ENCODE measurements at regions not wholly inside any gene's neighbourhood (a gene's known extent, or its start where the extent isn't known, plus 50 kb on each side); places are given as distances from the start of the nearest gene placed in this dataset.

DNA sequence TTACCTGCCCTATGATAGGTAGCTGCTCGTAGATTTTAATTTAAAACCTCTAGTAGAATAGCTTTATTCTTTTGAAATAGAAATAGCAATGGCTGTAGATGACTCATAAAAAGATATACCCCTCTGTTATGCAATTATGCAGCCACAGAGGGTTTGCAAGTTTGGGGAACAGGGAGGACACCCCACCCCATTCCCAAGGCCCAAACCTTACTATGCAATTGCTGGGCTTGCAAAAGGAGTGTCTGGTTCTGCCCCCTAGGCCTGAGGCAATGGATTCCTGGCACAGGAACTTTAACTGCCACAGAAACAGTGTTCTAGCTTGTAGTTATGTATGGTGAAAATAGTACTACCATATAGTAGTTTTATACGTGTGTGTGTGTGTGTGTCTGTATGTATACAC, 403.3 kb downstream of the ADAMTS20 start:
- DNase-seq (ENCODE audit: low read depth, low spot score): peak; percentile 73
- H3K9me3 ChIP-seq (ENCODE audit: control insufficient read depth, low read depth, low read length): no peaks in the 10 kb centered on the region
- peak; percentile 75 for FAIRE-seq
- H3K9me1 ChIP-seq (ENCODE audit: control insufficient read depth, extremely low read depth, insufficient read depth, low read length): no peaks in the 10 kb centered on the region
- H3K27me3 ChIP-seq (ENCODE audit: control insufficient read depth, extremely low read depth, insufficient read depth, low read length): no peaks in the 10 kb centered on the region
- no peaks in the 10 kb centered on the region for H3K36me3 ChIP-seq (ENCODE audit: control insufficient read depth in 2 of 2, extremely low read depth in 1 of 2, insufficient read depth in 2 of 2, low read length in 2 of 2)
- H2AFZ ChIP-seq (ENCODE audit: control insufficient read depth, low read length): no peak overlapping the region
- TF ChIP-seq EZH2 (IDR thresholded peaks at IDR 0.05; ENCODE audit: low read length): no peak
- TF ChIP-seq, protein P1, sequence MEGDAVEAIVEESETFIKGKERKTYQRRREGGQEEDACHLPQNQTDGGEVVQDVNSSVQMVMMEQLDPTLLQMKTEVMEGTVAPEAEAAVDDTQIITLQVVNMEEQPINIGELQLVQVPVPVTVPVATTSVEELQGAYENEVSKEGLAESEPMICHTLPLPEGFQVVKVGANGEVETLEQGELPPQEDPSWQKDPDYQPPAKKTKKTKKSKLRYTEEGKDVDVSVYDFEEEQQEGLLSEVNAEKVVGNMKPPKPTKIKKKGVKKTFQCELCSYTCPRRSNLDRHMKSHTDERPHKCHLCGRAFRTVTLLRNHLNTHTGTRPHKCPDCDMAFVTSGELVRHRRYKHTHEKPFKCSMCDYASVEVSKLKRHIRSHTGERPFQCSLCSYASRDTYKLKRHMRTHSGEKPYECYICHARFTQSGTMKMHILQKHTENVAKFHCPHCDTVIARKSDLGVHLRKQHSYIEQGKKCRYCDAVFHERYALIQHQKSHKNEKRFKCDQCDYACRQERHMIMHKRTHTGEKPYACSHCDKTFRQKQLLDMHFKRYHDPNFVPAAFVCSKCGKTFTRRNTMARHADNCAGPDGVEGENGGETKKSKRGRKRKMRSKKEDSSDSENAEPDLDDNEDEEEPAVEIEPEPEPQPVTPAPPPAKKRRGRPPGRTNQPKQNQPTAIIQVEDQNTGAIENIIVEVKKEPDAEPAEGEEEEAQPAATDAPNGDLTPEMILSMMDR (optimal IDR thresholded peaks at IDR 0.05 in 1 of 3, IDR thresholded peaks at IDR 0.05 in 1 of 3, conservative IDR thresholded peaks at IDR 0.05 in 1 of 3; ENCODE audit: extremely low read depth in 1 of 3, insufficient read depth in 2 of 3, low read length in 3 of 3): no peak
- H4K20me1 ChIP-seq (ENCODE audit: control insufficient read depth, extremely low read depth, insufficient read depth, low read length): no peaks in the 10 kb centered on the region
- no peak overlapping the region for H3K27ac ChIP-seq (ENCODE audit: control insufficient read depth, insufficient read depth, low read length)
- H3K79me2 ChIP-seq (ENCODE audit: control insufficient read depth, insufficient read depth, low read length): no peaks in the 10 kb centered on the region
- H3K4me2 ChIP-seq (ENCODE audit: control insufficient read depth, extremely low read depth, insufficient read depth, low read depth, low read length): peak overlapping the region; percentile 35
- dilution Hi-C loops (cut with MboI; ENCODE audit: extremely low pct_ligation_motif_present, low sequenced_read_pairs): no loop called here
- no peak overlapping the region for H3K4me3 ChIP-seq (ENCODE audit: control insufficient read depth in 2 of 3, extremely low read depth in 1 of 3, insufficient read depth in 2 of 3, low read depth in 1 of 3, low read length in 3 of 3)
- peaks cover 16% of the 10 kb centered on the region for H3K4me1 ChIP-seq (ENCODE audit: control insufficient read depth, extremely low read depth, insufficient read depth, low read length)
- H3K9ac ChIP-seq (ENCODE audit: control insufficient read depth, extremely low read depth, insufficient read depth, low read length): no peak overlapping the region

- Histone ChIP-seq H3K4me3 (ENCODE audit: control insufficient read depth in 2 of 3, extremely low read depth in 1 of 3, insufficient read depth in 2 of 3, low read depth in 1 of 3, low read length in 3 of 3) (no peak overlapping the region), H3K4me2 (ENCODE audit: control insufficient read depth, extremely low read depth, insufficient read depth, low read depth, low read length) (no peak overlapping the region), H3K9me1 (ENCODE audit: control insufficient read depth, extremely low read depth, insufficient read depth, low read length) (no peaks in the 10 kb centered on the region), H3K27me3 (ENCODE audit: control insufficient read depth, extremely low read depth, insufficient read depth, low read length) (no peaks in the 10 kb centered on the region), H3K36me3 (ENCODE audit: control insufficient read depth in 2 of 2, extremely low read depth in 1 of 2, insufficient read depth in 2 of 2, low read length in 2 of 2) (no peaks in the 10 kb centered on the region), H3K4me1 (ENCODE audit: control insufficient read depth, extremely low read depth, insufficient read depth, low read length) (peaks cover 16% of the 10 kb centered on the region), H3K9ac (ENCODE audit: control insufficient read depth, extremely low read depth, insufficient read depth, low read length) (no peak overlapping the region), H2AFZ (ENCODE audit: control insufficient read depth, low read length) (no peak overlapping the region), H3K27ac (ENCODE audit: control insufficient read depth, insufficient read depth, low read length) (no peak overlapping the region), H4K20me1 (ENCODE audit: control insufficient read depth, extremely low read depth, insufficient read depth, low read length) (no peaks in the 10 kb centered on the region), H3K9me3 (ENCODE audit: control insufficient read depth, low read depth, low read length) (no peaks in the 10 kb centered on the region), H3K79me2 (ENCODE audit: control insufficient read depth, insufficient read depth, low read length) (no peaks in the 10 kb centered on the region)
- DNase-seq (ENCODE audit: low read depth, low spot score) (no peak), FAIRE-seq (peak; percentile 17)
- no peak for TF ChIP-seq EZH2 (IDR thresholded peaks at IDR 0.05; ENCODE audit: low read length)
- TF ChIP-seq, protein P1 (optimal IDR thresholded peaks at IDR 0.05 in 1 of 3, IDR thresholded peaks at IDR 0.05 in 1 of 3, conservative IDR thresholded peaks at IDR 0.05 in 1 of 3; ENCODE audit: extremely low read depth in 1 of 3, insufficient read depth in 2 of 3, low read length in 3 of 3): no peak
- dilution Hi-C loops (cut with MboI; ENCODE audit: extremely low pct_ligation_motif_present, low sequenced_read_pairs): no loop called here
Observed at GRCh38 chr12:43147878-43148277, 404.1 kb downstream of the ADAMTS20 start.

All from keratinocyte (primary cell).